Sigmoid colon (tissue), 4 donors: ENCODE measurements at regions not wholly inside any gene's neighbourhood (a gene's known extent, or its start where the extent isn't known, plus 50 kb on each side); places are given as distances from the start of the nearest gene placed in this dataset.

Source experiments
- CTCF ChIP-seq, 4 experiments: fragments of 450-650 bp in 3 of 4; fragments of 200-600 bp in 1 of 4; IDR thresholded peaks; one replicate each; pipeline ENCODE4 v1.5.1; 2016 to 2019; ENCODE audit warnings: antibody characterized with exemption in 4 of 4, mild to moderate bottlenecking in 3 of 4, moderate library complexity in 2 of 4
- EP300 ChIP-seq, 4 donors: sonication (generic); formaldehyde crosslinking; IDR thresholded peaks; one replicate each; pipeline ENCODE4 v1.6.1; 2017; ENCODE audit warnings: antibody characterized with exemption in 4 of 4
- POLR2A ChIP-seq, 2 donors: fragments of 450-650 bp; IDR thresholded peaks; one replicate each; pipeline ENCODE4 v1.6.1; 2016; ENCODE audit warnings: antibody characterized with exemption in 2 of 2, mild to moderate bottlenecking in 2 of 2, moderate library complexity in 2 of 2
- POLR2AphosphoS5 ChIP-seq, 4 donors: sonication (generic); formaldehyde crosslinking; IDR thresholded peaks; one replicate each; pipeline ENCODE4 v1.6.1; 2017; ENCODE audit warnings: antibody characterized with exemption in 4 of 4

GRCh38 chr3:162842549-162843216 is 1346.1 kb downstream of the OTOL1 start:
- TF ChIP-seq EP300 (IDR thresholded peaks at IDR 0.05) (no peak), CTCF (IDR thresholded peaks at IDR 0.05) (no peak), POLR2AphosphoS5 (IDR thresholded peaks at IDR 0.05) (no peak), POLR2A (IDR thresholded peaks at IDR 0.05) (no peak)
